NCI-H2196 treated with DMSO at 0.1 percent for 48 hours (cell line): ENCODE measurements at regions not wholly inside any gene's neighbourhood (a gene's known extent, or its start where the extent isn't known, plus 50 kb on each side); places are given as distances from the start of the nearest gene placed in this dataset.
"Not testable (repeated sequence)": the region's sequence is repeated elsewhere in the genome, so short reads cannot be mapped to it uniquely, and the experiment has no call there.

ENCODE experiments used
- DNase-seq: peaks from one replicate; lab custom pipeline; 2025; ENCODE audit not compliant: unreplicated experiment; lab: John Stamatoyannopoulos, UW

- DNase-seq = no peak
Observed at GRCh38 chr3:124354150-124354549, 362.2 kb upstream of the ROPN1 start.

- no peak for DNase-seq
Observed at GRCh38 chr3:124358156-124358555, 366.2 kb upstream of the ROPN1 start.

DNA sequence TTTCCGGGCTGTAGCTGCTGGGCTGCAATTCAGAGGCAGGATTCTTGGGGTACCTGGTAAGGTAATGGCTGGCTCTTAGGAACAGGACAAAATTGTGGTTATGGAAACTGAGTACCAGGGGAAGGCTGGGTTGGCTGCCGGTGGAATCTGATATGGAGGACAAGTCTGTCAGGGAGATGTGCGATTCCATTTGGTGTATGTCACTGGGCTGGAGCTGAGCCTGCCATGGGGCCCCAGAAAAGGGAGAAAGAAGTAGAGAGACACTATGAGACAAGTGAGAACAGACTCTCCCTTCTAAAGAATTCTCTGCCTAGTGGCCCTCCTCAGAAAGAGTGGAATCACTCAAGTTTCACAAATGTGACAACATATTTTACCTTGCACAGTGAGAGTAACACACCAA lies 368.2 kb upstream of the ROPN1 start:
- no peak for DNase-seq

- DNase-seq = no peak
Observed at GRCh38 chr3:124360563-124360962, 368.6 kb upstream of the ROPN1 start.

- no peak for DNase-seq
Observed at GRCh38 chr3:124361566-124361965, 368.7 kb upstream of the UMPS start.

DNA sequence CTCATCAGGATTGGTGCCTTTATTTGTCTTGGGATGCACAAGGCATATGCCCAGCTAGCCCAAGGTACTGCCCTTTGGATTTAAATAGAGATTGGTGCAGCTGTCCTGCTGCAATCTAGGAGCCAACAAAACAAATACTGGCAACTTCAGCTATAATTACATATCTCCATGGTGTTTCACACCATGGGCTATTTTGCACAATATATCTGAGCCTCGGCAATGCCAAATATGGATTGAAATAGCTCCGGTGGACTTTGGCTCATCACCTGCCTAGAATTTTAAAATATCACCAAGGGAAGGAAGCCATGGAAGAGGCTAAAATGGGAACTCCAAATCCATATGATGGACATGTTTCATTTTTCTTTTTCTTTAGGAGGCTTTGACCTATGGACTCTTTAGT lies 367.8 kb upstream of the UMPS start:
- no peak for DNase-seq

DNA sequence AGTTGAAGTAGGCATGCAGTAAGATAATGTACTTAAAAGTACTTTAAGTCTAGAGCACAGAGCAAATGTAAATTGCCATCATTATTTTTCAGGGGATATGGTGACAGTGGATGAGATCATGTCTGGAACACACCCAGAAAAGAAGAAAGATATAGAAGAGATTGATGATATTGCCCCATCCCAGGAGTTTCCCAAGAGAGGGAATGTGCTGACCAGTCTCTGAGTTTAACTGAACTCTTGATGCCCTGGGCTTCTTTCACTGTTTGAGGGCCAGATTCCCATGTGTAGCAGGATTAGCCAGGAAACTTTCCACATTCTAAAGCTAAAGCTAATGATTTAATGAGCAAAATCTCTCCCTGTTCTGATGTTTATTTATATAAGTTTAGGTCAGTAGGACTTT lies 366.8 kb upstream of the UMPS start:
- DNase-seq = no peak

- no peak for DNase-seq
Observed at GRCh38 chr3:124364317-124365020, 365.8 kb upstream of the UMPS start.

DNA sequence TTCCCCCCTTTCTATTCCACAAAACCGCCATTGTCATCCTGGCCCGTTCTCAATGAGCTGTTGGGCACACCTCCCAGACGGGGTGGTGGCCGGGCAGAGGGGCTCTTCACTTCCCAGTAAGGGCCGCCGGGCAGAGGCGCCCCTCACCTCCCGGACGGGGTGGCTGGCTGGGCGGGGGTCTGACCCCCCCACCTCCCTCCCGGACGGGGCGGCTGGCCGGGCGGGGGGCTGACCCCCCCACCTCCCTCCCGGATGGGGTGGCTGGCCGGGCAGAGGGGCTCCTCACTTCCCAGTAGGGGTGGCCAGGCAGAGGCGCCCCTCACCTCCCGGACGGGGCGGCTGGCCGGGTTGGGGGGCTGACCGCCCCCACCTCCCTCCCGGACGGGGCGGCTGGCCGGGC lies 363.6 kb upstream of the UMPS start:
- DNase-seq = not testable (repeated sequence)

DNA sequence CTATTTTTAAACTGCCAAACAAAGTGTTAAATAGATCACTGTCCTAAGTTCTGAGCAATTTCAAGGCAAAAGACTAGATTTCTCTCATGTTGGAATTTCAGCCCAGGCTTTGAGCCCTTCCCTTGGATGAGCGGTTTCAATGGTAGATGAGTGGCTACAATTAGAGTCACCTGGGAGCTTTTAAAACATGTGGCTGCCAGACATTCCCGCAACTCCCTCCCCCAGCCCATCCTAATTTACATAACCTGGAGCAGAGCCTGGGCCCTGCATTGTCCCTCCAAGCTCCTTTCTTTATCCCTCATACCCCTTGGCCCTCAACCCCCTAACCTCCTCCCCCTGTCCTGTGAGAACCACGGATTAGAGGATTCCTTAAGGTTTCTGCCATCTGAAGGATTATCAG lies 357.5 kb upstream of the UMPS start:
- no peak for DNase-seq

- DNase-seq = no peak
Observed at GRCh38 chr3:124373524-124373923, 356.7 kb upstream of the UMPS start.

DNA sequence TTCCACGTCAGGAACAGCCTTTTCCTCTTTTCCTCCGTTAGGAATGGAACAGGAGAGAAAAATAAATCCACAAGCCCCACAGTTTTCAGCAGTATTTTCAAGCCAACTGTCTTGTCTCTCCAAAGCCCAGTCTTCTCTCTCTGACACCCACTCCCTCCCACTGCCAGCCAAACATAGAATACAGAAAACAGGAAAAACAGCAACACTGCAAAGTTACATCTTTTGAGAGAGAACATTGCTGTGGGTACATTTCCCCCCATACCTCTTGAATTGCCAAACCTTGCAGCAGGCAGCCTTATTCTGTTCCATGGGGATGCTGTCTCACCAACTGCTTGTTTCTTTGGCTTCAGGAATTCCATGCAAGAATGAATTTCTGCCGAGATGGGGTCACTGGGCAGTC lies 355.7 kb upstream of the UMPS start:
- no peak for DNase-seq

- DNase-seq = no peak
Observed at GRCh38 chr3:124381575-124382333, 348.5 kb upstream of the UMPS start.

- no peak for DNase-seq
Observed at GRCh38 chr3:124383051-124383450, 347.2 kb upstream of the UMPS start.

GRCh38 chr3:124383846-124384466 lies 346.3 kb upstream of the UMPS start:
- no peak for DNase-seq

- DNase-seq = no peak
Observed at GRCh38 chr3:124384527-124384926, 345.7 kb upstream of the UMPS start.

GRCh38 chr3:124385996-124386395 lies 344.3 kb upstream of the UMPS start:
- no peak for DNase-seq

DNA sequence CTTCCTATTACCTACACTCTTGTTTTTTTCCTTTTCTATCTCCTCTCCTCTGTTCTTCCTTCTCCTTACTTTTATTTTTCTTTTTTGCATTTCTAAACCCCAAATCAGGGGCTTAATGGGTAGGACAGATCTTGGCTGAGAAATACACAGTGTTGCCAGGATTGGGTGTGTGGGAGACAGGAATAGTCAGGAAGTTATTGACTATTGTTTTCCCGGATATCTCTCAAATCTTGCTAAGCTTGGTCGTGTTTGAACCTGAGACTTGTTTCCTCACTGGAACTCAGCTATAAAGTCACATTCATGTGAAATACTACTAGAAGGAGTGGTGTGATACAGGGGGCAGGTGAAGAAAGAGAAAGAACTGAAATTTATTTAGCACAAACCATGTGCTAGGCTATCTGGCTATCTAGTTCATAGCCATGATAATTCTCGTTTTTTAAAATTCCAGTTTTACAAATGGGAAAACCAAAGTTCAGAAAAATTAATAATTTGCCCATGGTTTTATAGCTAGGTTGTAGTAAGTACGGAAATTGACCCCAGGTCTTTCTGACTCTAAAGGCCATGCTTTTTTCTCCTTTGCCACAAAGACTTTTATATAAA lies 343.2 kb upstream of the UMPS start:
- no peak for DNase-seq

DNA sequence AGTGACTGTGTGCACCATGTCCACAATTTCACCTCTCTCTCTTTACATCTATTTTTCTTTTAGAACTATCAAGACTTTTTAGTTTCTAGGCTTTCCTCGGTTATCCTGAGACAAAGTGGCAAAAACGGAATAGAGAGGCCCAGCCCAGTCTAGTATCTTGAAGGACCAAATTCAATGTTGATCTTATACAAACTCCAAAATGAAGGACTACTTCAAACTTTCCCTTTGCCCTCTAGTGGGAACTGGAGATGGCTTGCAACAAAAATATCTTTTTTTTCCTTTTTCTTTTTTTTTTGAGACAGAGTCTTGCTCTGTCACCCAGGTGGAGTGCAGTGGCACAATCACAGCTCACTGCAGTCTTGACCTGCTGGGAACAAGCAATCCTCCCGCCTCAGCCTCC lies 338.5 kb upstream of the UMPS start:
- no peak for DNase-seq

- DNase-seq = no peak
Observed at GRCh38 chr3:124393340-124393739, 336.9 kb upstream of the UMPS start.

GRCh38 chr3:124395162-124395561 lies 335.1 kb upstream of the UMPS start:
- no peak for DNase-seq
